HepG2 (cell line): ENCODE measurements at regions not wholly inside any gene's neighbourhood (a gene's known extent, or its start where the extent isn't known, plus 50 kb on each side); places are given as distances from the start of the nearest gene placed in this dataset.

ENCODE experiments used
- ATAC-seq: fragments of 200-7000 bp; cut with Tn5 transposase; 3 replicates; pipeline ENCODE4 v1.9.1; 2020; ENCODE audit warnings: mild to moderate bottlenecking, moderate library complexity
- BruUV-seq: library from RNA; stranded (reverse); fragments of 400-500 nt; replicated peaks from 2 replicates; lab custom pipeline; 2021; lab: Mats Ljungman, UMichigan
- CTCF ChIA-PET: fragments of 300-600 bp; formaldehyde crosslinking; extraction: SDS; loops from one replicate; lab custom pipeline; 2021; ENCODE audit warnings: low total read pairs, inconsistent platforms, low intra/inter-chr PET ratio; lab: Yijun Ruan, JAX
- POLR2A ChIA-PET: fragments of 350-600 bp; sonication (Branson Sonifier 250); formaldehyde crosslinking; loops from one replicate; lab custom pipeline; 2020; ENCODE audit warnings: antibody characterized with exemption, inconsistent platforms; lab: Yijun Ruan, JAX
- DNase-seq: peaks from one replicate; pipeline ENCODE4 v3.0.0-alpha.2; 2015; ENCODE audit warnings: low spot score
- FAIRE-seq: peaks from 3 replicates; lab custom pipeline; 2011; peaks lifted over from hg19 to GRCh38; lab: Jason Lieb, UNC
- H2AFZ ChIP-seq: one replicate; pipeline ENCODE4 v1.6.1; 2011; ENCODE audit warnings: low read length, inconsistent platforms
- H3K27ac ChIP-seq: fragments of 300-600 bp; 3 replicates; pipeline ENCODE4 v1.8.0; 2011; ENCODE audit warnings: mixed run types, mild to moderate bottlenecking, mixed read lengths, low read length, inconsistent platforms; ENCODE audit not compliant: insufficient read depth; ENCODE audit errors: extremely low read length
- H3K27me3 ChIP-seq, 2 experiments: fragments of 200-600 bp in 1 of 2; 2 replicates in 1 of 2; 3 replicates in 1 of 2; pipeline versions ENCODE4 v1.6.0 to v1.8.0; 2011; ENCODE audit warnings: low read length in 2 of 2, mild to moderate bottlenecking in 2 of 2, moderate library complexity in 2 of 2, inconsistent platforms in 1 of 2; ENCODE audit not compliant: insufficient read depth in 2 of 2, control insufficient read depth in 1 of 2
- H3K36me3 ChIP-seq, 2 experiments: fragments of 200-600 bp in 1 of 2; replicated peaks in 1 of 2; 2 replicates in 1 of 2; 3 replicates in 1 of 2; pipeline versions ENCODE4 v1.5.1 to v1.8.0; 2011; ENCODE audit warnings: low read length in 2 of 2, inconsistent platforms in 1 of 2; ENCODE audit not compliant: insufficient read depth in 2 of 2, control insufficient read depth in 1 of 2
- H3K4me1 ChIP-seq: 2 replicates; pipeline ENCODE4 v1.5.1; 2012; ENCODE audit warnings: low read length, inconsistent platforms; ENCODE audit not compliant: insufficient read depth
- H3K4me2 ChIP-seq: 2 replicates; pipeline ENCODE4 v1.6.0; 2011; ENCODE audit warnings: low read depth, low read length, inconsistent platforms
- H3K4me3 ChIP-seq, 3 experiments: fragments of 200-600 bp in 1 of 3; sonication (generic), shearing (Covaris generic) in 1 of 3; replicated peaks in 1 of 3; 2 replicates each; pipeline ENCODE4 v1.5.1; 2011 to 2016; ENCODE audit warnings: low read length in 3 of 3, inconsistent platforms in 2 of 3, low read depth in 2 of 3, mild to moderate bottlenecking in 2 of 3, control low read depth in 1 of 3, mixed read lengths in 1 of 3; ENCODE audit not compliant: insufficient read depth in 1 of 3
- H3K79me2 ChIP-seq: one replicate; pipeline ENCODE4 v1.6.1; 2011; ENCODE audit warnings: low read length, inconsistent platforms; ENCODE audit not compliant: insufficient read depth
- H3K9ac ChIP-seq: 2 replicates; pipeline ENCODE4 v1.6.0; 2011; ENCODE audit warnings: mild to moderate bottlenecking, low read depth, low read length, inconsistent platforms; ENCODE audit not compliant: insufficient read depth
- H3K9me3 ChIP-seq: 2 replicates; pipeline ENCODE4 v1.5.1; 2012; ENCODE audit warnings: mild to moderate bottlenecking, low read length
- H4K20me1 ChIP-seq: 2 replicates; pipeline ENCODE4 v1.6.0; 2011; ENCODE audit warnings: inconsistent platforms, mild to moderate bottlenecking, low read length, moderate library complexity; ENCODE audit not compliant: insufficient read depth
- ARNT ChIP-seq: fragments of 450-650 bp; IDR thresholded peaks from 2 replicates; pipeline ENCODE4 v1.6.1; 2017
- DNMT3B ChIP-seq: conservative IDR thresholded peaks from 2 replicates; pipeline ENCODE4 v1.6.1; 2016; ENCODE audit warnings: missing biosample characterization, control low read depth
- HDAC1 ChIP-seq: sonication (generic); formaldehyde crosslinking; IDR thresholded peaks from 2 replicates; pipeline ENCODE4 v1.5.1; 2020; ENCODE audit warnings: mild to moderate bottlenecking, missing genetic modification reagents
- MAFF ChIP-seq: IDR thresholded peaks from 2 replicates; pipeline ENCODE4 v1.6.1; 2011; ENCODE audit warnings: low read depth, low read length, improper control_type of control experiment
- MAFK ChIP-seq, 2 experiments: IDR thresholded peaks in 1 of 2; conservative IDR thresholded peaks in 1 of 2; 2 replicates each; pipeline ENCODE4 v1.6.1; 2011; ENCODE audit warnings: improper control_type of control experiment in 2 of 2, low read length in 2 of 2
- NR0B2 ChIP-seq: sonication (generic); formaldehyde crosslinking; IDR thresholded peaks from 2 replicates; pipeline ENCODE4 v1.4.0; 2020; ENCODE audit warnings: mild to moderate bottlenecking, missing genetic modification reagents
- PHF8 ChIP-seq: sonication (generic); formaldehyde crosslinking; IDR thresholded peaks from 2 replicates; pipeline ENCODE4 v1.5.0; 2020; ENCODE audit warnings: missing genetic modification reagents
- ZBTB20 ChIP-seq: sonication (generic); formaldehyde crosslinking; IDR thresholded peaks from 2 replicates; pipeline ENCODE4 v1.8.1; 2023; ENCODE audit warnings: missing genetic modification reagents, low read depth, mild to moderate bottlenecking, borderline replicate concordance
- ZNF644 ChIP-seq: IDR thresholded peaks from 2 replicates; pipeline ENCODE4 v1.6.1; 2016; ENCODE audit warnings: low read depth
- ZNF703 ChIP-seq: sonication (generic); formaldehyde crosslinking; IDR thresholded peaks from 2 replicates; pipeline ENCODE4 v1.5.1; 2020; ENCODE audit warnings: missing genetic modification reagents, mild to moderate bottlenecking, moderate library complexity, borderline replicate concordance
- ZNF773 ChIP-seq: sonication (generic); formaldehyde crosslinking; IDR thresholded peaks from 2 replicates; pipeline ENCODE4 v1.4.0; 2020; ENCODE audit warnings: missing genetic modification reagents, borderline replicate concordance
- WGBS: methylation state at CpG from one replicate; pipeline ENCODE4 v1.1.6; 2017; ENCODE audit warnings: low lambda C conversion rate; 5-methylcytosine and 5-hydroxymethylcytosine counted together
- in situ Hi-C: cut with HindIII; loops from 2 replicates; pipeline ENCODE4 v1.10.0; 2017; ENCODE audit warnings: low pct_unique_long_range_greater_than_20kb; ENCODE audit not compliant: extremely low pct_ligation_motif_present
- intact Hi-C: fragments of 100-400 bp; cut with micrococcal nuclease; formaldehyde crosslinking; loops from one replicate; pipeline ENCODE4 v1.10.0; 2022; ENCODE audit not compliant: unreplicated experiment
- TF ChIP-seq, protein P1 (sequence below): IDR thresholded peaks from 2 replicates; pipeline ENCODE4 v1.4.0; 2020; ENCODE audit warnings: mild to moderate bottlenecking, missing genetic modification reagents

DNA sequence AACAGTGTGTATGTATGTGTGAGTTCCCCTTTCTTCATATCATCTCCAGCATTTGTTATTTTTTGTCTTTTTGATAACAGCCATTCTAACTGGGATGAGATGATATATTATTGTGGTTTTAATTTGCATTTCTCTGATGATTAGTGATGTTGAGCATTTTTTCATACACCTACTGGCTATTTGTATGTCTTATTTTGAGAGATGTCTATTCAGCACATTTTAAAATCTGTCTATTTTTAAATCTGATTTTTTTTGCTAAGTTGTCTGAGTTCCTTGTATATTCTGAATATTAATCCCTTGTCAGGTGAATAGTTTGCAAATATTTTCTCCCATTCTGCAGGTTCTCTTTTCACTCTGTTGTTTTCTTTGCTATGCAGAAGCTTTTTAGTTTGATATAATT, 469.1 kb downstream of the FUT8 start:
- POLR2A ChIA-PET = no interaction called here
- H3K4me1 ChIP-seq = no peaks in the 10 kb centered on the region
- no peaks in the 10 kb centered on the region for H3K36me3 ChIP-seq
- no peak overlapping the region for H3K9ac ChIP-seq
- H3K4me2 ChIP-seq = no peak overlapping the region
- no peaks in the 10 kb centered on the region for H3K79me2 ChIP-seq
- FAIRE-seq (no peak), ATAC-seq (no peak), DNase-seq (no peak)
- no peaks in the 10 kb centered on the region for H4K20me1 ChIP-seq
- H2AFZ ChIP-seq = no peak overlapping the region
- H3K27me3 ChIP-seq = peaks cover 0 to 6% of the 10 kb centered on the region in 2 experiments; a peak in 1 of 5 replicates
- peaks cover 5% of the 10 kb centered on the region; the same call in 1 of the 2 replicates for H3K9me3 ChIP-seq
- CTCF ChIA-PET = no interaction called here
- BruUV-seq = no TSS peak
- intact Hi-C loops = no loop called here
- no peak overlapping the region for H3K27ac ChIP-seq
- TF ChIP-seq MAFK (conservative IDR thresholded peaks at IDR 0.05 in 1 of 2, IDR thresholded peaks at IDR 0.05 in 1 of 2; ENCODE audit: low read length in 2 of 2) (peak; percentile 14 to 67; a peak in 2 of 4 replicates), MAFF (peak; percentile 29; the same call in 1 of the 2 replicates), ZNF644 (CRISPR knock-in tag) (no peak)
- in situ Hi-C loops = no loop called here
- H3K4me3 ChIP-seq = no peak overlapping the region

DNA sequence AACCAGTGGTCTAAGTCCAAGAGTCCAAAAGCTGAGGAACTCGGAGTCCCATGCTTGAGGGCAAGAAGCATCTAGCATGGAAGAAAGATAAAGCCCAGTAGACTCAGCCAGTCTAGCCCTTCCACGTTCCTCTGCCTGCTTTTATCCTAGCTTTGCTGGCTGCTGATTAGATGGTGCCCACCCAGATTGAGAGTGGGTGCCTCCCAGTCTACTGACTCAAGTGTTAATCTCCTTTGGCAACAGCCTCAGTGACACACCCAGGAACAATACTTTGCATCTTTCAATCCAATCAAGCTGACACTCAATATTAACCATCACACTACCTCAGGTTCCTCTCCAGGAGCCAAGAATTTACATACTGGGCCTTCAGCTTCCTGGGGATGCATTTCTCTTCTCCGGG, 476.1 kb downstream of the FUT8 start:
- Histone ChIP-seq H3K36me3 (no peaks in the 10 kb centered on the region), H3K27ac (no peak overlapping the region), H3K9me3 (no peaks in the 10 kb centered on the region), H3K4me3 (no peak overlapping the region), H2AFZ (no peak overlapping the region), H4K20me1 (no peaks in the 10 kb centered on the region), H3K9ac (no peak overlapping the region), H3K4me1 (no peaks in the 10 kb centered on the region), H3K79me2 (no peaks in the 10 kb centered on the region), H3K4me2 (no peak overlapping the region), H3K27me3 (peaks cover 0 to 4% of the 10 kb centered on the region in 2 experiments; a peak in 1 of 5 replicates)
- FAIRE-seq (no peak), DNase-seq (no peak)
- in situ Hi-C loops = no loop called here
- CTCF ChIA-PET = no interaction called here
- no TSS peak for BruUV-seq
- intact Hi-C loops = no loop called here
- POLR2A ChIA-PET = interaction anchor here (0.7 kb wide), 1 partner anchor 9 kb away, joined by 3 read pairs; no protein-coding TSS in a partner anchor
- WGBS = 0% methylated on average over 3 of the region's 3 CpGs
- TF ChIP-seq ARNT = no peak
- no peak for TF ChIP-seq ZNF703 (CRISPR knock-in tag)
- TF ChIP-seq DNMT3B (CRISPR knock-in tag) = no peak
- no peak for TF ChIP-seq ZNF773 (CRISPR knock-in tag)
- TF ChIP-seq, protein P1, sequence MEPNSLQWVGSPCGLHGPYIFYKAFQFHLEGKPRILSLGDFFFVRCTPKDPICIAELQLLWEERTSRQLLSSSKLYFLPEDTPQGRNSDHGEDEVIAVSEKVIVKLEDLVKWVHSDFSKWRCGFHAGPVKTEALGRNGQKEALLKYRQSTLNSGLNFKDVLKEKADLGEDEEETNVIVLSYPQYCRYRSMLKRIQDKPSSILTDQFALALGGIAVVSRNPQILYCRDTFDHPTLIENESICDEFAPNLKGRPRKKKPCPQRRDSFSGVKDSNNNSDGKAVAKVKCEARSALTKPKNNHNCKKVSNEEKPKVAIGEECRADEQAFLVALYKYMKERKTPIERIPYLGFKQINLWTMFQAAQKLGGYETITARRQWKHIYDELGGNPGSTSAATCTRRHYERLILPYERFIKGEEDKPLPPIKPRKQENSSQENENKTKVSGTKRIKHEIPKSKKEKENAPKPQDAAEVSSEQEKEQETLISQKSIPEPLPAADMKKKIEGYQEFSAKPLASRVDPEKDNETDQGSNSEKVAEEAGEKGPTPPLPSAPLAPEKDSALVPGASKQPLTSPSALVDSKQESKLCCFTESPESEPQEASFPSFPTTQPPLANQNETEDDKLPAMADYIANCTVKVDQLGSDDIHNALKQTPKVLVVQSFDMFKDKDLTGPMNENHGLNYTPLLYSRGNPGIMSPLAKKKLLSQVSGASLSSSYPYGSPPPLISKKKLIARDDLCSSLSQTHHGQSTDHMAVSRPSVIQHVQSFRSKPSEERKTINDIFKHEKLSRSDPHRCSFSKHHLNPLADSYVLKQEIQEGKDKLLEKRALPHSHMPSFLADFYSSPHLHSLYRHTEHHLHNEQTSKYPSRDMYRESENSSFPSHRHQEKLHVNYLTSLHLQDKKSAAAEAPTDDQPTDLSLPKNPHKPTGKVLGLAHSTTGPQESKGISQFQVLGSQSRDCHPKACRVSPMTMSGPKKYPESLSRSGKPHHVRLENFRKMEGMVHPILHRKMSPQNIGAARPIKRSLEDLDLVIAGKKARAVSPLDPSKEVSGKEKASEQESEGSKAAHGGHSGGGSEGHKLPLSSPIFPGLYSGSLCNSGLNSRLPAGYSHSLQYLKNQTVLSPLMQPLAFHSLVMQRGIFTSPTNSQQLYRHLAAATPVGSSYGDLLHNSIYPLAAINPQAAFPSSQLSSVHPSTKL (CRISPR knock-in tag) = no peak
- no peak for TF ChIP-seq PHF8 (CRISPR knock-in tag)
- no peak for TF ChIP-seq NR0B2 (CRISPR knock-in tag)
- TF ChIP-seq ZBTB20 (CRISPR knock-in tag) = no peak
- TF ChIP-seq HDAC1 (CRISPR knock-in tag) = no peak
- TF ChIP-seq, all 625 proteins: peak for 0
- ATAC-seq = no peak
